Neuronal stem cell (in vitro differentiated cells): ENCODE measurements at regions not wholly inside any gene's neighbourhood (a gene's known extent, or its start where the extent isn't known, plus 50 kb on each side); places are given as distances from the start of the nearest gene placed in this dataset.

Experiments
- DNase-seq: peaks from one replicate; pipeline ENCODE4 v3.0.0-alpha.2; 2013; ENCODE audit warnings: low spot score
- H2AFZ ChIP-seq: one replicate; pipeline ENCODE4 v1.6.1; 2013; ENCODE audit warnings: mild to moderate bottlenecking, low read length, inconsistent platforms
- H2AK5ac ChIP-seq: 2 replicates; pipeline ENCODE4 v1.6.1; 2013; ENCODE audit warnings: low read depth, mild to moderate bottlenecking, inconsistent platforms, low read length, moderate library complexity, mixed read lengths
- H2BK120ac ChIP-seq: 2 replicates; pipeline ENCODE4 v1.6.1; 2013; ENCODE audit warnings: low read depth, mild to moderate bottlenecking, inconsistent platforms, low read length, moderate library complexity, mixed read lengths
- H2BK12ac ChIP-seq: one replicate; pipeline ENCODE4 v1.6.1; 2013; ENCODE audit warnings: low read length, inconsistent platforms
- H2BK15ac ChIP-seq: 2 replicates; pipeline ENCODE4 v1.6.1; 2013; ENCODE audit warnings: mild to moderate bottlenecking, low read length, inconsistent platforms, mixed read lengths
- H2BK5ac ChIP-seq: one replicate; pipeline ENCODE4 v1.6.1; 2013; ENCODE audit warnings: inconsistent platforms, mild to moderate bottlenecking, low read length, moderate library complexity
- H3K14ac ChIP-seq: one replicate; pipeline ENCODE4 v1.6.1; 2013; ENCODE audit warnings: low read length, inconsistent platforms
- H3K18ac ChIP-seq: 2 replicates; pipeline ENCODE4 v1.6.1; 2013; ENCODE audit warnings: low read length, inconsistent platforms
- H3K23ac ChIP-seq: 2 replicates; pipeline ENCODE4 v1.6.1; 2013; ENCODE audit warnings: low read depth, mild to moderate bottlenecking, mixed read lengths, low read length, inconsistent platforms; ENCODE audit not compliant: poor library complexity
- H3K27ac ChIP-seq: replicated peaks from 3 replicates; pipeline ENCODE4 v1.5.1; 2013; ENCODE audit warnings: low read length, inconsistent platforms
- H3K27me3 ChIP-seq, 3 experiments: 2 replicates each; pipeline ENCODE4 v1.6.1; 2013; ENCODE audit warnings: low read length in 3 of 3, mild to moderate bottlenecking in 2 of 3, inconsistent platforms in 1 of 3, low read depth in 1 of 3, mixed read lengths in 1 of 3, moderate library complexity in 1 of 3; ENCODE audit not compliant: control insufficient read depth in 3 of 3, insufficient read depth in 3 of 3
- H3K36me3 ChIP-seq, 2 donors: replicated peaks in 1 of 2; 2 replicates each; pipeline ENCODE4 v1.6.1; 2013; ENCODE audit warnings: low read length in 2 of 2; ENCODE audit not compliant: control insufficient read depth in 2 of 2, insufficient read depth in 2 of 2
- H3K4ac ChIP-seq: 2 replicates; pipeline ENCODE4 v1.6.1; 2013; ENCODE audit warnings: inconsistent platforms, mild to moderate bottlenecking, low read length, moderate library complexity
- H3K4me1 ChIP-seq, 2 donors: 1 replicate in 1 of 2; 2 replicates in 1 of 2; pipeline ENCODE4 v1.6.1; 2013; ENCODE audit warnings: low read length in 2 of 2, low read depth in 1 of 2; ENCODE audit not compliant: control insufficient read depth in 2 of 2, insufficient read depth in 1 of 2
- H3K4me2 ChIP-seq: one replicate; pipeline ENCODE4 v1.6.1; 2013; ENCODE audit warnings: mild to moderate bottlenecking, low read length, inconsistent platforms; ENCODE audit not compliant: insufficient read depth, poor library complexity, severe bottlenecking
- H3K4me3 ChIP-seq, 2 donors: 2 replicates each; pipeline ENCODE4 v1.5.1; 2013; ENCODE audit warnings: low read length in 2 of 2, mild to moderate bottlenecking in 2 of 2, inconsistent platforms in 1 of 2, moderate library complexity in 1 of 2
- H3K79me1 ChIP-seq: one replicate; pipeline ENCODE4 v1.6.1; 2013; ENCODE audit warnings: low read depth, mild to moderate bottlenecking, inconsistent platforms, low read length, moderate library complexity
- H3K9ac ChIP-seq: one replicate; pipeline ENCODE4 v1.6.1; 2013; ENCODE audit warnings: mild to moderate bottlenecking, low read depth, low read length, inconsistent platforms; ENCODE audit not compliant: poor library complexity
- H3K9me3 ChIP-seq, 2 donors: replicated peaks in 1 of 2; 2 replicates each; pipeline versions ENCODE3 to v1.6.1; 2013; ENCODE audit warnings: low read length in 2 of 2, mild to moderate bottlenecking in 2 of 2, inconsistent platforms in 1 of 2, low read depth in 1 of 2, mixed read lengths in 1 of 2, moderate library complexity in 1 of 2; ENCODE audit not compliant: control insufficient read depth in 2 of 2, insufficient read depth in 1 of 2
- H4K8ac ChIP-seq: one replicate; pipeline ENCODE4 v1.6.1; 2013; ENCODE audit warnings: low read depth, mild to moderate bottlenecking, inconsistent platforms, low read length, moderate library complexity
- H4K91ac ChIP-seq: one replicate; pipeline ENCODE4 v1.6.1; 2013; ENCODE audit warnings: low read length, low read depth, mild to moderate bottlenecking, inconsistent platforms; ENCODE audit not compliant: poor library complexity
- WGBS, 2 donors: extraction: QIAGEN DNeasy Blood & Tissue Kit; methylation state at CpG; one replicate each; pipeline ENCODE4 v1.1.7; 2013; ENCODE audit warnings: missing lambda C conversion rate in 2 of 2, mixed read lengths in 1 of 2; ENCODE audit not compliant: insufficient read length in 2 of 2, insufficient replicate concordance in 1 of 2; ENCODE audit errors: extremely low coverage in 2 of 2; 5-methylcytosine and 5-hydroxymethylcytosine counted together

DNA sequence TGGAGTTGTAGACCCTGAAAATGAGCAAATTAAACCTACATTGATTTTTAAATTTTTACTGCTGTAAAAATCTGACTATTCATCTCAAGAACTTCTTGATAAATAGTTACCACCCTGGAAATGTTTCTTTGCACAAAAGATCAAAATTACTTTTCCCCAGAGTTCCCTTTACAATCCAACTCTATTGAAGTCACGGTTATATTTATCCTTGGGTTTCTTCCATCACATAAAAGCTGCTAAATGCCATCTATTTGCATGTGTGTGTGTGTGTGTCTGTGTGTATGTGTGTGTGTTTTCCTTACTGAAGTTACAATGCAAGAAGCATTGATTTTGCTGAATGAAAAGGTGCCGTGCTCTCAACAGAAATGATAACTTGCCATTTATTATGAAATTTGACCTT lies 1273.0 kb downstream of the ROBO2 start:
- no peak overlapping the region for H2AFZ ChIP-seq
- H3K4me1 ChIP-seq: no peaks in the 10 kb centered on the region
- H3K4me2 ChIP-seq: no peak overlapping the region
- no peaks in the 10 kb centered on the region for H3K27me3 ChIP-seq
- no peak overlapping the region for H3K4me3 ChIP-seq
- H2AK5ac ChIP-seq: no peak overlapping the region
- H3K4ac ChIP-seq: no peak overlapping the region
- H3K36me3 ChIP-seq: no peaks in the 10 kb centered on the region
- H2BK15ac ChIP-seq: no peak overlapping the region
- H3K18ac ChIP-seq: no peak overlapping the region
- H3K23ac ChIP-seq: no peak overlapping the region
- H3K9me3 ChIP-seq: no peaks in the 10 kb centered on the region
- no peak overlapping the region for H4K91ac ChIP-seq
- H2BK5ac ChIP-seq: no peak overlapping the region
- no peak for DNase-seq
- WGBS, 2 donors: no CpG with 5 or more reads among the region's 2 CpGs
- H2BK12ac ChIP-seq: no peak overlapping the region
- no peak overlapping the region for H3K14ac ChIP-seq
- no peak overlapping the region for H4K8ac ChIP-seq
- H3K79me1 ChIP-seq: no peaks in the 10 kb centered on the region
- no peak overlapping the region for H3K9ac ChIP-seq
- H3K27ac ChIP-seq: no peak overlapping the region
- H2BK120ac ChIP-seq: no peak overlapping the region

GRCh38 chr3:78313332-78313731 lies 1273.4 kb downstream of the ROBO2 start:
- Histone ChIP-seq H3K9me3 (no peaks in the 10 kb centered on the region), H2BK12ac (no peak overlapping the region), H3K14ac (no peak overlapping the region), H3K36me3 (no peaks in the 10 kb centered on the region), H3K18ac (no peak overlapping the region), H2AK5ac (no peak overlapping the region), H4K8ac (no peak overlapping the region), H2BK15ac (no peak overlapping the region), H3K23ac (no peak overlapping the region), H2BK5ac (no peak overlapping the region), H3K4me2 (no peak overlapping the region), H3K27me3 (no peaks in the 10 kb centered on the region), H3K4ac (no peak overlapping the region), H3K9ac (no peak overlapping the region), H3K4me3 (no peak overlapping the region), H3K4me1 (no peaks in the 10 kb centered on the region), H2AFZ (no peak overlapping the region), H3K27ac (no peak overlapping the region), H2BK120ac (no peak overlapping the region), H4K91ac (no peak overlapping the region), H3K79me1 (no peaks in the 10 kb centered on the region)
- DNase-seq: no peak
- no CpG with 5 or more reads among the region's 1 CpG for WGBS, 2 donors

- H3K27me3 ChIP-seq: no peaks in the 10 kb centered on the region
- H3K4ac ChIP-seq: no peak overlapping the region
- no peaks in the 10 kb centered on the region for H3K4me1 ChIP-seq
- no CpG with 5 or more reads among the region's 2 CpGs for WGBS, 2 donors
- no peak overlapping the region for H3K9ac ChIP-seq
- no peak overlapping the region for H3K14ac ChIP-seq
- no peak overlapping the region for H4K91ac ChIP-seq
- H2BK12ac ChIP-seq: no peak overlapping the region
- H2AFZ ChIP-seq: no peak overlapping the region
- no peak overlapping the region for H2BK5ac ChIP-seq
- no peak overlapping the region for H3K4me2 ChIP-seq
- H3K18ac ChIP-seq: no peak overlapping the region
- no peak overlapping the region for H3K27ac ChIP-seq
- no peak for DNase-seq
- no peak overlapping the region for H2BK120ac ChIP-seq
- no peak overlapping the region for H2AK5ac ChIP-seq
- no peak overlapping the region for H3K23ac ChIP-seq
- no peaks in the 10 kb centered on the region for H3K9me3 ChIP-seq
- no peak overlapping the region for H3K4me3 ChIP-seq
- no peak overlapping the region for H2BK15ac ChIP-seq
- H3K79me1 ChIP-seq: no peaks in the 10 kb centered on the region
- no peaks in the 10 kb centered on the region for H3K36me3 ChIP-seq
- no peak overlapping the region for H4K8ac ChIP-seq
Measured at GRCh38 chr3:78314327-78314726, 1274.4 kb downstream of the ROBO2 start.

GRCh38 chr3:78317774-78318173 lies 1277.9 kb downstream of the ROBO2 start:
- no peak overlapping the region for H3K9ac ChIP-seq
- no peak for DNase-seq
- H3K4me3 ChIP-seq: no peak overlapping the region
- no peak overlapping the region for H3K4ac ChIP-seq
- H2BK120ac ChIP-seq: no peak overlapping the region
- H2AK5ac ChIP-seq: no peak overlapping the region
- no peak overlapping the region for H4K91ac ChIP-seq
- H3K9me3 ChIP-seq: no peaks in the 10 kb centered on the region
- no peak overlapping the region for H4K8ac ChIP-seq
- no peaks in the 10 kb centered on the region for H3K27me3 ChIP-seq
- H2BK5ac ChIP-seq: no peak overlapping the region
- no peak overlapping the region for H3K18ac ChIP-seq
- H3K23ac ChIP-seq: no peak overlapping the region
- H3K36me3 ChIP-seq: no peaks in the 10 kb centered on the region
- H3K4me2 ChIP-seq: no peak overlapping the region
- no peaks in the 10 kb centered on the region for H3K79me1 ChIP-seq
- H2BK12ac ChIP-seq: no peak overlapping the region
- no peak overlapping the region for H3K14ac ChIP-seq
- WGBS, 2 donors: no CpG with 5 or more reads among the region's 1 CpG
- no peak overlapping the region for H2AFZ ChIP-seq
- H3K4me1 ChIP-seq: no peaks in the 10 kb centered on the region
- H2BK15ac ChIP-seq: no peak overlapping the region
- H3K27ac ChIP-seq: no peak overlapping the region
